PC-9 (cell line): ENCODE measurements at regions not wholly inside any gene's neighbourhood (a gene's known extent, or its start where the extent isn't known, plus 50 kb on each side); places are given as distances from the start of the nearest gene placed in this dataset.

Experiments
- CTCF ChIP-seq: fragments of 200-600 bp; sonication (generic); conservative IDR thresholded peaks from 2 replicates; pipeline ENCODE4 v1.6.1; 2017; ENCODE audit warnings: mixed run types, antibody characterized with exemption, mild to moderate bottlenecking, moderate library complexity
- EZH2 ChIP-seq: fragments of 200-600 bp; sonication (generic); IDR thresholded peaks from 2 replicates; pipeline ENCODE4 v1.8.0; 2017; ENCODE audit warnings: antibody characterized with exemption, low read depth

- no peak for TF ChIP-seq CTCF
- TF ChIP-seq EZH2: no peak
These were observed 203.2 kb downstream of the ANKRD60 start for GRCh38 chr20:58025233-58025632.
